ENCODE measurements at regions not wholly inside any gene's neighbourhood (a gene's known extent, or its start where the extent isn't known, plus 50 kb on each side); places are given as distances from the start of the nearest gene placed in this dataset.

- H3K9me3 Mint-ChIP-seq (ENCODE audit: unreplicated experiment): no peaks in the 10 kb centered on the region
- H3K4me3 Mint-ChIP-seq (ENCODE audit: unreplicated experiment): no peak overlapping the region
- DNase-seq: no peak
- H3K27me3 Mint-ChIP-seq (ENCODE audit: unreplicated experiment): no peaks in the 10 kb centered on the region
- no peak for TF ChIP-seq CTCF (IDR thresholded peaks at IDR 0.05; ENCODE audit: partially characterized antibody, unreplicated experiment)
- no peak overlapping the region for H3K27ac Mint-ChIP-seq (ENCODE audit: unreplicated experiment)
- no peaks in the 10 kb centered on the region for H3K4me1 Mint-ChIP-seq (ENCODE audit: low read depth, unreplicated experiment)
- H3K36me3 Mint-ChIP-seq (ENCODE audit: unreplicated experiment): no peaks in the 10 kb centered on the region
These were observed 681.0 kb downstream of the RPL10L start for GRCh38 chr14:45970621-45971020.

GRCh38 chr14:45968037-45968436, 683.5 kb downstream of the RPL10L start:
- Mint-ChIP-seq H3K36me3 (ENCODE audit: unreplicated experiment) (no peaks in the 10 kb centered on the region), H3K4me1 (ENCODE audit: low read depth, unreplicated experiment) (no peaks in the 10 kb centered on the region), H3K9me3 (ENCODE audit: unreplicated experiment) (no peaks in the 10 kb centered on the region), H3K4me3 (ENCODE audit: unreplicated experiment) (no peak overlapping the region), H3K27ac (ENCODE audit: unreplicated experiment) (no peak overlapping the region), H3K27me3 (ENCODE audit: unreplicated experiment) (no peaks in the 10 kb centered on the region)
- DNase-seq: no peak
- TF ChIP-seq CTCF (IDR thresholded peaks at IDR 0.05; ENCODE audit: partially characterized antibody, unreplicated experiment): no peak

- Mint-ChIP-seq H3K36me3 (ENCODE audit: unreplicated experiment) (no peaks in the 10 kb centered on the region), H3K4me3 (ENCODE audit: unreplicated experiment) (no peak overlapping the region), H3K4me1 (ENCODE audit: low read depth, unreplicated experiment) (no peaks in the 10 kb centered on the region), H3K9me3 (ENCODE audit: unreplicated experiment) (no peaks in the 10 kb centered on the region), H3K27ac (ENCODE audit: unreplicated experiment) (no peak overlapping the region), H3K27me3 (ENCODE audit: unreplicated experiment) (no peaks in the 10 kb centered on the region)
- TF ChIP-seq CTCF (IDR thresholded peaks at IDR 0.05; ENCODE audit: partially characterized antibody, unreplicated experiment): no peak
- no peak for DNase-seq
These were observed 696.5 kb upstream of the MIS18BP1 start for GRCh38 chr14:45949479-45949878.

GRCh38 chr14:45947830-45948229, 694.8 kb upstream of the MIS18BP1 start:
- no peaks in the 10 kb centered on the region for H3K27me3 Mint-ChIP-seq (ENCODE audit: unreplicated experiment)
- TF ChIP-seq CTCF (IDR thresholded peaks at IDR 0.05; ENCODE audit: partially characterized antibody, unreplicated experiment): no peak
- H3K4me3 Mint-ChIP-seq (ENCODE audit: unreplicated experiment): no peak overlapping the region
- no peak overlapping the region for H3K27ac Mint-ChIP-seq (ENCODE audit: unreplicated experiment)
- no peak for DNase-seq
- H3K9me3 Mint-ChIP-seq (ENCODE audit: unreplicated experiment): no peaks in the 10 kb centered on the region
- no peaks in the 10 kb centered on the region for H3K36me3 Mint-ChIP-seq (ENCODE audit: unreplicated experiment)
- no peaks in the 10 kb centered on the region for H3K4me1 Mint-ChIP-seq (ENCODE audit: low read depth, unreplicated experiment)

DNA sequence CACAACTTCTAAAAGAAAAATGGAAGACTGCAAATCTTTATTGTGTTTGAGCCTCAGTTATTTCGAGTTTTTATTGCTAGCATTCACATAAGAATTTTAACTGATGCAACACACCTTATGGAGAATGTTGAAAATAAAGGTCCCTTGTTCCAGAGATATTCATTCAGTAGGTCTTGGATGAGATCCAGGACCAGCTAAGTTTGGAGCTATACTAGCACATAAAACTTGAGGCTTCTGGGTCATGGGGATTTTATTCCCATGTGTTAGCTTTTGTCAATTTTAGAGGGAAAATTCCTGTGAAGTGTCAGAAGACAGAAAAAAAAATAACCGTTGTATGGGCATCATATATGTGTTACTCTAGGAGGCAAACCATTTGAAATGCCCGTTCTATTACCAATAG, 693.2 kb upstream of the MIS18BP1 start:
- Mint-ChIP-seq H3K4me1 (ENCODE audit: low read depth, unreplicated experiment) (no peaks in the 10 kb centered on the region), H3K27ac (ENCODE audit: unreplicated experiment) (no peak overlapping the region), H3K4me3 (ENCODE audit: unreplicated experiment) (no peak overlapping the region), H3K27me3 (ENCODE audit: unreplicated experiment) (no peaks in the 10 kb centered on the region), H3K36me3 (ENCODE audit: unreplicated experiment) (no peaks in the 10 kb centered on the region), H3K9me3 (ENCODE audit: unreplicated experiment) (no peaks in the 10 kb centered on the region)
- no peak for TF ChIP-seq CTCF (IDR thresholded peaks at IDR 0.05; ENCODE audit: partially characterized antibody, unreplicated experiment)
- DNase-seq: no peak
